PFSK-1 (cell line): ENCODE measurements at regions not wholly inside any gene's neighbourhood (a gene's known extent, or its start where the extent isn't known, plus 50 kb on each side); places are given as distances from the start of the nearest gene placed in this dataset.

Experiments
- POLR2AphosphoS5 ChIP-seq: IDR thresholded peaks from 2 replicates; pipeline ENCODE4 v1.6.1; 2012; ENCODE audit warnings: low read depth, mild to moderate bottlenecking, control low read depth, low read length, moderate library complexity
- TAF1 ChIP-seq: IDR thresholded peaks from 2 replicates; pipeline ENCODE4 v1.6.1; 2012; ENCODE audit warnings: low read length, control low read depth, borderline replicate concordance; ENCODE audit not compliant: insufficient read depth

DNA sequence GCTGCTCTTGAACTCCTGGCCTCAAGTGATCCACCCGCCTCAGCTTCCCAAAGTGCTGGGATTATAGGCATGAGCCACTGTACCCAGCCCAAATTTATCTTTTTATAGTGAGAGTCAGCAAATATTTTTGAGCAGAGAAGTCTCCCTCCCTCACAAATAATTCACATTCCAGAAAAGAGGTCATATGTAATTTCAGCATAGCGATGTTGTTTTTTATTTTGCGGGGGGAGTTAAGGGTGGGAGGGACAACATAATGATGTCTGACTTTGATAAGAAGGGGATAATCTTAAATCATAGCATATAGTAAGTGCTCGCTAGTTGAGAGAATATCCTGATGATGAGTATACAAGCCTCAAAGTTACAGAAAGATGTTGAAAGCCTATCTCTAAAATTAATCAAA, 1090.2 kb upstream of the ACVR2A start:
- no peak for TF ChIP-seq POLR2AphosphoS5
- TF ChIP-seq TAF1 = no peak
